ENCODE measurements at regions not wholly inside any gene's neighbourhood (a gene's known extent, or its start where the extent isn't known, plus 50 kb on each side); places are given as distances from the start of the nearest gene placed in this dataset.
A peak's percentile ranks its signal among the peaks of the same experiment; 100 is the strongest.
"Not testable (repeated sequence)": the region's sequence is repeated elsewhere in the genome, so short reads cannot be mapped to it uniquely, and the experiment has no call there.

DNA sequence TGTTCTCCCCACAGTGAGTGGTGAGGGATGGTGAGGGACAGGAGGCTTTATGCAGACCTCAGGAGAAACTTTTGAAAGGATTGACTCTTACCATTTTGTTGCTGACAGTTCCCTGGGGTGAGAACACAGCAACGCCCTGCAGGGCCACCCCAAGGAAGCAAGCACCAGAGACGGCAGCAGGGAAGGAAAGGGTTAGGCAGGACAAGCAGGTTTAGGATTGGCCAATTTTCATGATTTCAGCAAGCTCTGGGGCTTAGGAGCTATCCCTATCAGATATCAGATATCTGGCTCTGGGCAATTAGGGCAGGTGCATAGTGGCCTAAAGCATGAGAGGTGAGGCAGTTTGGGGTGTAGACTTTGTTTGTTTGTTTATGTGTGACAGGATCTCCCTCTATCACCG lies 87.0 kb upstream of the LSM14A start:
- Mint-ChIP-seq H3K36me3 (no peaks in the 10 kb centered on the region), H3K27me3 (peaks cover 26 to 41% (median 32%) of the 10 kb centered on the region in 3 donors), H3K9me3 (peaks cover 0 to 8% (median 5%) of the 10 kb centered on the region in 7 donors), H3K4me1 (no peaks in the 10 kb centered on the region), H3K27ac (peak overlapping the region in 1 of 6 donors; percentile 36), H3K4me3 (no peak overlapping the region)
- no peak for ATAC-seq (ENCODE audit: low read depth in 2 of 2)
- no peak for DNase-seq

DNA sequence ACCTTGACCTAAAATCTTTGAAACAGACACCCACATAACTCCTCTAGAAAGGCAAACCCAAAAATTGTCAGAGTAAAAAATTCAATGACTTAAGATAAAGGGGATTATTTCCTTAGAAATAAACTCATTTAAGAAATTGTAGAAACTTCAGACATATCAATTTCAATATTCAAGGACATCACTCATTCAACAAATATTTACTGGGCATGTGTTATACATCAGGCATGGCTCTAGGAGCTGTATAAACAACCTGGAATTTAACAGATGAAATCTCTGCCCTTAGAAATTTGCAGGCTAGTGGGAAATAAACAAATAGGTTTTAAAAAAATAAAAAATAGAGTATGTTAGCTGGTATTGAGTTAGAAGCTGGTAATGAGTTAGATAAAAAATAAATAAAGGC lies 84.0 kb upstream of the LSM14A start:
- H3K27me3 Mint-ChIP-seq: peaks cover 15 to 34% (median 31%) of the 10 kb centered on the region in 3 donors
- peaks cover 0 to 8% (median 5%) of the 10 kb centered on the region in 7 donors for H3K9me3 Mint-ChIP-seq
- no peak for DNase-seq
- no peak for ATAC-seq (ENCODE audit: low read depth in 2 of 2)
- no peak overlapping the region for H3K27ac Mint-ChIP-seq
- H3K4me1 Mint-ChIP-seq: no peaks in the 10 kb centered on the region
- H3K4me3 Mint-ChIP-seq: no peak overlapping the region
- H3K36me3 Mint-ChIP-seq: no peaks in the 10 kb centered on the region

DNA sequence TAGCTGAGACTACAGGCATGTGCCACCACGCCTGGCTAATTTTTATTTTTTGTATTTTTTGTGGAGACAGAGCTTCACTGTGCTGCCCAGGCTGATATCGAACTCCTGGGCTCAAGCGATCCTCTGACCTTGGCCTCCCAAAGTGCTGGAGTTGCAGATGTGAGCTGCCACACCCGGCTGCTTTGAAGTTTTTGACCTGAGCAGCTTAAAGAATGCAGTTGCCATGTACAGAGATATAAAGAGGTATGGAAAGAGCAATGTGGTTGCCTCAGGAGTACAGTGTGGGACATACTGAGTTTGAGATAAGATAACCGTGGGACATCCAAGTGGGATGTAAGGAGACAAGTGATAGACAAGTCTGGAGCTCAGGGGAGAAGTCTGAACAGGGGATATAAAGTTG lies 82.7 kb upstream of the LSM14A start:
- no peak overlapping the region for H3K4me3 Mint-ChIP-seq
- no peaks in the 10 kb centered on the region for H3K4me1 Mint-ChIP-seq
- ATAC-seq (ENCODE audit: low read depth in 2 of 2) (no peak), DNase-seq (no peak)
- H3K36me3 Mint-ChIP-seq: no peaks in the 10 kb centered on the region
- peaks cover 15 to 38% (median 32%) of the 10 kb centered on the region in 3 donors for H3K27me3 Mint-ChIP-seq
- H3K9me3 Mint-ChIP-seq: peaks cover 0 to 8% (median 5%) of the 10 kb centered on the region in 7 donors
- H3K27ac Mint-ChIP-seq: no peak overlapping the region

DNA sequence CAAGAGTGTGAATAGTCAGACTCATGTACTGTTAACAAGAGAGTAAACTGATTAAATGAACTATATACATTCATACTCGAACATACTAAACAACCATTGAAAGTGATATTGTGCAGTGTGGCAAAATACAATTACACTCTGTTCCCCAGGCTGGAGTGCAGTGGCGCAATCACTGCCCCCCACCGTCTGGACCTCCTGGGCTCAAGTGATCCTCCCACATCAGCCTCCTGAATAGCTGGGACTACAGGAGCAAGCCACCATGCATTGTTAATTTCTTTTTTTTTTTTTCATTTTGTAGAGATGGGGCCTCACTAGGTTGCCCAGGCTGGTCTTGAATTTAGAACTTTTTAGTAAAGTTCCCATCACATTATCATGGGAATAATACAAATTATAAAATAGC lies 77.3 kb upstream of the LSM14A start:
- Mint-ChIP-seq H3K36me3 (no peaks in the 10 kb centered on the region), H3K4me3 (no peak overlapping the region), H3K4me1 (no peaks in the 10 kb centered on the region), H3K27me3 (peaks cover 6 to 33% (median 30%) of the 10 kb centered on the region in 3 donors), H3K27ac (no peak overlapping the region), H3K9me3 (no peaks in the 10 kb centered on the region)
- DNase-seq (no peak), ATAC-seq (ENCODE audit: low read depth in 2 of 2) (no peak)

DNA sequence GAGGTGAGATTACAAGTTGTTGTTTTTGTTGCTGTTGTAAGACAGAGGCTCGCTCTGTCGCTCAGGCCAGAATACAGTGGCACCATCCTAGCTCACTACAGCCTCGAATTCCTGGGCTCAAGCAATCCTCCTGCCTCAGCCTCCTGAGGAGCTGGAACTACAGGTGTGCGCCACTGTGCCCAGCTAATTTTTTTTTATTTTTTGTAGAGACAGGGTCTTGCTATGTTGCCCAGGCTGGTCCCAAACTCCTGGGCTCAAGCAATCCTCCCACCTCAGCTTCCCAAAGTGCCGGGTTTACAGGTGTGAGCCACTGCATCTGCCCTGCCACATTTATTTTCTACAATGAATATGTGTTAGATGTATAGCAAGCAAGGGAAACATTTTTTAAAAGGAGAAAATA lies 76.9 kb upstream of the LSM14A start:
- not testable (repeated sequence) for DNase-seq; H3K4me1 Mint-ChIP-seq; H3K9me3 Mint-ChIP-seq; H3K4me3 Mint-ChIP-seq; ATAC-seq (ENCODE audit: low read depth in 2 of 2); H3K27ac Mint-ChIP-seq; H3K36me3 Mint-ChIP-seq
- H3K27me3 Mint-ChIP-seq: peaks cover 6 to 33% (median 27%) of the 10 kb centered on the region in 3 donors

DNA sequence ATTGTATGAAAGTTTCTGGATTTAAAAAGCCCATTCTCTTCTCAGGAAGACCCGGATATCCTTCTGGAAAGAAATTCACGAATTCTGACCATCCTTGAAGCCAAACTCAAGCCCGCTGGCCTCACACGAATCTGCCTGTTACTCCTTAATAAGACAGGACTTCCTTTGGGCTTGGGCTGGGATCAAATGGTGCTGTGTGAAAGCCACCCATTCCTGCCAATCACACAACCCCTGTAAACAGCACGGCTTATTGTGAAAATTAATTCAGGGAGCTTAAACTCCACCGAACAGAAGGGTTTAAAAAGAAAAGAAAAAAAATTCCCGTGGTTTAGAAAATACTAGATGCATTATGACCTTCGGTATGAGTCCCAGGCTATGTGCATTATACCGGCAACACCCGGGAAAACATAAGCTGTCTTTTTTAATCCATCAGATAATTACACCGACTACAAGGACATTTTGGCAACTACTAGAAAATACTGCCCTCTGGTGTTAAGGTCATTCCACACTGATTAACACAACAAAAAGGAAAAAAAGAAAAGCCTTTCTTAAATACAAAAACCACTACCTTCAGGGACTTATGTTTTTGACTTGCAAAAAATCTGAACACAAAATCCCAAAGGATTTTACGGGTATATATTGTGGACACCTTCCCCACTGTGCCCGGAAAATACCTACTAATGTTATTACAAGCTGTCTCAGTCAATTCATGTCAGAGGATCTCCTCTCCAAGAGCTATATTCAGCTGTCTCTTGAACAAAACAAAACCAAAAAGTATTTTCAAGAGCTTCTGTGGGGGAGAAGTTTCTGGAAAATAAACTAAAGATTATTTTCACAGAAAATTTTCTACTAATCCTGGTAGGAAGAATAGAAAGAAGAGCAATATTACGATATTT lies 76.0 kb upstream of the LSM14A start:
- Mint-ChIP-seq H3K36me3 (no peaks in the 10 kb centered on the region), H3K4me3 (no peak overlapping the region), H3K4me1 (no peaks in the 10 kb centered on the region), H3K27ac (no peak overlapping the region), H3K9me3 (no peaks in the 10 kb centered on the region), H3K27me3 (peaks cover 6 to 27% (median 20%) of the 10 kb centered on the region in 3 donors)
- DNase-seq: peak; percentile 21
- ATAC-seq (ENCODE audit: low read depth in 2 of 2): peak in 1 of 2 donors; percentile 41

DNA sequence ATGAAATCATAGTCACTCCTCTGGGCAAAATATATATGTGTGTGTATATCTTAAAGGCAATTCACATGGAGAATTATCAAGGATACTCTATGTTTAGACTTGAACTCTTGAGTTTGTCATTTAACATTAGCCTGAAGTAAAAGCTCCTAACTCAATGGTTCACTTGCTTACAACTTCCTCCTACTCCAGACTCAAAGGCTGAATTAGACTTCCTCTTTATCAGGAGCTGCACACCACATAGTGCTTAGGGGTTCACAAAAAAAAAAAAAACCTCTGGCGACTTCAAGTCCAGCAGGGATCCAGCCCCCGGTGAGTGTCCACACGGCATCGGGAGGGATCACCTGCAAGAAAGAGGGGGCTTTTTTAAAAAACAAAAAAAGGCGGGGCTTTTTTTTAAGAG lies 68.2 kb upstream of the LSM14A start:
- DNase-seq (no peak), ATAC-seq (ENCODE audit: low read depth in 2 of 2) (peak; percentile 30 to 70)
- Mint-ChIP-seq H3K36me3 (no peaks in the 10 kb centered on the region), H3K4me1 (peaks cover 8 to 10% (median 9%) of the 10 kb centered on the region in 3 donors), H3K27me3 (peaks cover 0 to 15% (median 11%) of the 10 kb centered on the region in 3 donors), H3K27ac (no peak overlapping the region), H3K4me3 (peak overlapping the region in 2 of 8 donors; percentile 69 to 81), H3K9me3 (no peaks in the 10 kb centered on the region)

DNA sequence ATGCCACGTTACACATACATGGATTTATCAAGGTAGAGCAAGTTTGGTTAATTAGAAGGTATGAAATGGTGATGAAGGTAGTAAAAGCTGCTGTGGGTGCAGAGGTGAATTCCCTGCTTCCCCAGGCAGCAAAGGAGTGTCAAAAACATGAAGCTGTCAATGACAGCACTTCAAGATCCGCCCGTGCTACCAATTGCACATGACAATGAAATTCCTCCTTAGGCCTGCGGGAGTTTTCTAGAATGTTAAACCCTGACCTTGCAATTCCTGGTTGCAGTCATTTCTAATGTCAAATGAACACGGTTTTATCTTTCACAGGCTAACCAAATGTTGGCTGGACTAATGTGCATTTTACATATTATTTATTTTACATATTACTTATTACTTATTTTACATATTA lies 67.7 kb upstream of the LSM14A start:
- ATAC-seq (ENCODE audit: low read depth in 2 of 2) (no peak), DNase-seq (no peak)
- Mint-ChIP-seq H3K9me3 (no peaks in the 10 kb centered on the region), H3K27me3 (peaks cover 2 to 15% (median 11%) of the 10 kb centered on the region in 3 donors), H3K27ac (no peak overlapping the region), H3K4me3 (peak overlapping the region in 1 of 8 donors; percentile 22), H3K4me1 (peaks cover 8 to 10% (median 9%) of the 10 kb centered on the region in 3 donors), H3K36me3 (no peaks in the 10 kb centered on the region)

DNA sequence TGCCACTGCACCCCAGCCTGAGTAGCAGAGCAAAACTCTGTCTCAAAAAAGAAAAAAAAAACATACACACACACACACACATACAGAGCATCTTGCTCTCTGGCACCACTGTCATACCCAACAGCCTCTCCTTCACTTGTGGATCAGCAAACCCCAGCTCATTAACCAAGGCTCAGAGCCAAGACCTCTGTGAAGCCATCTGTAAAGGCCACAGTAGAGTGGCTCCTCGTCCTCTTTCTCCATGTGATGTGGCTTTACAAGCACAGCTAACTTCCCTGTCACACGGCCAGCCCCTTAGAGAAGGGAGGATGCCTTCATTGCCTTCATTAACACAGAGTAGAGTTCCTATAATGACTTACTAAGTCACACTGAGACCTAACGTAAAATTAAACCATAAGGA lies 62.7 kb upstream of the LSM14A start:
- H3K27me3 Mint-ChIP-seq: peaks cover 14 to 31% (median 26%) of the 10 kb centered on the region in 3 donors
- ATAC-seq (ENCODE audit: low read depth in 2 of 2): no peak

DNA sequence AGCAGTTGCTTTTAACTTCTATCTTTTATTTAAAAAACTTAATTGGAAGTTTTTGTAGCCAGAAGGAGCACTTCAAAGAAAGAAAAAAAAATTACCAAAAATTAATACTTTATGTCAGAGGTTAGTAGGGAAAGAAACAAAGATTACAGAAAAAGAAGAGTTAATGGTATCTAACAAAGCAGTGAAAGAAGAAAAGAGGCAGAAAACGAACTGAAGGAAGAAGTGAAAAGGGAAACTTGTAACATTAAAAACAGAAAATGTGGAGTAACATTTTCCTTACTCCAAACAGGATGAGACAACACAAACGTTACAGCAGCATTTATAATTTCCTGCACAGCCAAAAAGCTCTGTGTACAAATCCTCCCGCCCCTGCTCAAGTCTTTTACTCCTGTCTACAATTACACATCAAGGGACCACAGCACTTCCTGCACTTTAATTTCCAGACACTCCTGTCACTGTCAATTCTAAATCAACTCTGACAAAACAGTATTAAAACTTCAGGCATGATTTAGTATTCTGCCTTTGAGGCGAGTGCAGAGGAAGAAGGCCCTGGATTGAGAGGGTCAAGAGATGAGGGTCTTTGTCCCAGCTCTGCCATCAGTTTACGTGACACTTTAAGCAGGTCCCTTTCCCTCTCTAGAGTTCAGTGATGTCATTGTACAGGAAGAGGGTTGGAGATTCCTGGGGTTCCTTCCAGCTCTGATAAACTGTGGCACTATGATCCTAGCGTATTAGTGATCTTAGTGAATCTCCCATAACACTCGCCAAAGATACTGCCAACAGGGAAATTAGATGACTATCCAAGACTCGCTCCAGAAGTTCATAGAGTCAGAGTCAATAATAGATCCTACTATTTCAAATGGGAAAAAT lies 53.2 kb upstream of the LSM14A start:
- H3K4me1 Mint-ChIP-seq: no peaks in the 10 kb centered on the region
- peaks cover 9 to 43% (median 25%) of the 10 kb centered on the region in 3 donors for H3K27me3 Mint-ChIP-seq
- no peaks in the 10 kb centered on the region for H3K9me3 Mint-ChIP-seq
- H3K36me3 Mint-ChIP-seq: no peaks in the 10 kb centered on the region
- ATAC-seq (ENCODE audit: low read depth in 2 of 2) (no peak), DNase-seq (no peak)
- no peak overlapping the region for H3K27ac Mint-ChIP-seq
- H3K4me3 Mint-ChIP-seq: no peak overlapping the region

More for the DNA sequence above, 62.7 kb upstream of the LSM14A start:
- Mint-ChIP-seq H3K9me3 (no peaks in the 10 kb centered on the region), H3K36me3 (no peaks in the 10 kb centered on the region), H3K27ac (peak overlapping the region in 1 of 6 donors; percentile 29), H3K4me1 (peaks cover 0 to 3% (median 0%) of the 10 kb centered on the region in 3 donors), H3K4me3 (no peak overlapping the region)
- no peak for DNase-seq

DNA sequence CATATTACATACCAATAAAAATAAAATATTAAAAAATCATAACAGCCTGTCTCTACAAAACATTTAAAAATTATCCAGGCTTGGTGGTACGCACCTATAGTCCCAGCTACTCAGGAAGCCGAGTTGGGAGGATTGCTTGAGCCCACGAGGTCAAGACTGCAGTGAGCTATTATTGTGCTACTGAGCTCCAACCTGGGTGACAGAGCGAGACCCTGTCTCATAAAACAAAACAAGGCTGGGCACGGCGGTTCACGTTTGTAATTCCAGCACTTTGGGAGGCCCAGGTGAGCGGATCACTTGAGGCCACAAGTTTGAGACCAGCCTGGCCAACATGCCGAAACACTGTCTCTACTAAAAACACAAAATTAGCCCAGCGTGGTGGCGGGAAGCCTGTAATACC lies 52.2 kb upstream of the LSM14A start:
- H3K9me3 Mint-ChIP-seq: no peaks in the 10 kb centered on the region
- H3K27me3 Mint-ChIP-seq: peaks cover 9 to 47% (median 25%) of the 10 kb centered on the region in 3 donors
- H3K27ac Mint-ChIP-seq: no peak overlapping the region
- no peak for ATAC-seq (ENCODE audit: low read depth in 2 of 2)
- no peaks in the 10 kb centered on the region for H3K4me1 Mint-ChIP-seq
- no peak overlapping the region for H3K4me3 Mint-ChIP-seq
- no peaks in the 10 kb centered on the region for H3K36me3 Mint-ChIP-seq
- no peak for DNase-seq

DNA sequence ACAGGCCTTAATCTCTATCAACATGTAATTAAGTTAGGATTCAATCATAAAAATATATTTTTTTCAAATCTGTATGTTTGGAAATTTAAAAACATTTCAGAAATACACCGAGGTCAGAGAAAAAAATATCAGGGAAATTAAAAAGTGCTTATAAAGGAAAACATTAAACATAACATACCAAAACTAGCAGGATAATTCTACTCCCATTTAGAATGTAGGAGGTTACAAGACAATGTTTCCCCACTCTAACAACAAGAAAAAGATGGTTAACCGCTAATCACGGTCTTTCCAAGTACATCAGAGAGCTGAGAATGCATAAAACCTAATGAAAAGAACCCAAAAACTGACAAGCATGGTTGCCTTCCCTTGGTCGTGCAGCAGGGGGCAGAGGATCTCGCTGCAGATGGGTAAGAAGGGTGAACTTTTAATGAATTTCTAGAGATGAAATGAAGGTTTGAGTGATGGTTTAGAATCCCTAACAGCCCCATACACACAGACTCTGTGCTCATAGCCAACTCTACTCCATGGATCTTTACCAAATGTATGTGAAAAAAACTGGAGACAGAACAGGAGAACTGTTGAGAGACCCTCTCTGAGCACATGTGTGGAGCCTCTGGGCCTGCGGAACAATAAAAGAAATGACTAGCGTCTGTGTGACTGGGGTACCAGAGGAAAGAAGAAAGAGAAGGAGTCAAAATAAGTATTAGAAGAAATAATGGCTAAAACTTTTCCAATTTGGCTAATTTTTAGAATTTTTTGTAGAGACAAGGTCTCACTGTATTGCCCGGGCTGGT lies 51.3 kb upstream of the LSM14A start:
- peaks cover 4 to 39% (median 17%) of the 10 kb centered on the region in 3 donors for H3K27me3 Mint-ChIP-seq
- peak overlapping the region in 1 of 6 donors; percentile 80 for H3K27ac Mint-ChIP-seq
- no peaks in the 10 kb centered on the region for H3K4me1 Mint-ChIP-seq
- H3K9me3 Mint-ChIP-seq: no peaks in the 10 kb centered on the region
- no peak overlapping the region for H3K4me3 Mint-ChIP-seq
- H3K36me3 Mint-ChIP-seq: no peaks in the 10 kb centered on the region
- peak; percentile 37 for DNase-seq
- ATAC-seq (ENCODE audit: low read depth in 2 of 2): no peak
